GM12891 (cell line): ENCODE measurements at regions not wholly inside any gene's neighbourhood (a gene's known extent, or its start where the extent isn't known, plus 50 kb on each side); places are given as distances from the start of the nearest gene placed in this dataset.
"Not testable (repeated sequence)": the region's sequence is repeated elsewhere in the genome, so short reads cannot be mapped to it uniquely, and the experiment has no call there.

Experiments used
- DNase-seq: peaks from one replicate; pipeline ENCODE4 v3.0.0; 2011; ENCODE audit warnings: low spot score; ENCODE audit not compliant: insufficient read length
- FAIRE-seq: peaks from 2 replicates; lab custom pipeline; 2011; peaks lifted over from hg19 to GRCh38; lab: Jason Lieb, UNC
- PAX5 ChIP-seq: IDR thresholded peaks from 2 replicates; pipeline ENCODE4 v1.6.1; 2011; ENCODE audit warnings: low read length, moderate library complexity, mild to moderate bottlenecking; ENCODE audit not compliant: insufficient read depth, severe bottlenecking
- POLR2A ChIP-seq: IDR thresholded peaks from 2 replicates; pipeline ENCODE4 v1.6.1; 2011; ENCODE audit warnings: low read depth, low read length, control low read depth
- POLR2AphosphoS5 ChIP-seq: IDR thresholded peaks from 2 replicates; pipeline ENCODE4 v1.6.1; 2011; ENCODE audit warnings: low read depth, low read length, control low read depth
- POU2F2 ChIP-seq: IDR thresholded peaks from 2 replicates; pipeline ENCODE4 v1.6.1; 2011; ENCODE audit warnings: low read depth, mild to moderate bottlenecking, control low read depth, low read length, moderate library complexity
- SPI1 ChIP-seq: IDR thresholded peaks from 2 replicates; pipeline ENCODE4 v1.6.1; 2011; ENCODE audit warnings: low read depth, low read length, control low read depth
- TAF1 ChIP-seq: IDR thresholded peaks from 2 replicates; pipeline ENCODE4 v1.6.1; 2011; ENCODE audit warnings: low read depth, low read length, control low read depth

DNA sequence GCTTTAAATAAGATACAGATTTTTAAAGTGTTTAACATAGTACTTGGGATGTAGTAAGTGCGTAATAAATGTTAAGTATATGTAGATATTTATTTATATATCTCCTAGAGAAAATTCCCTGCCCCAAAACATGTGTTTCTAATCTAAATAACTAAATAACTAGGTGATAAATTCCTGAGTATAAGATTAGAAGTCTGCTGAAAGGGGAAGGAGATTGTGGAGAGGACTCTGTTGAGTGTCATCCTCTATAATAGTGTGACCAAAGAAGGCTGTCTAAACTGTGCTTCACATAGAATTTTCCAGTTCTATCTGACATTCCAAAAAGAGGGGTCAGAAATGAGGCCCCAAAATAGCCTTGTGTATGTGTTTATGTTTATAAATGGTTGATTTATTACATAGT is 590.5 kb upstream of the ADAMTS5 start:
- TF ChIP-seq POU2F2, result no peak
- TF ChIP-seq POLR2AphosphoS5, result no peak
- TF ChIP-seq SPI1, result no peak
- TF ChIP-seq POLR2A, result no peak
- no peak for TF ChIP-seq TAF1
- TF ChIP-seq PAX5, result no peak
- FAIRE-seq (no peak), DNase-seq (no peak)

DNA sequence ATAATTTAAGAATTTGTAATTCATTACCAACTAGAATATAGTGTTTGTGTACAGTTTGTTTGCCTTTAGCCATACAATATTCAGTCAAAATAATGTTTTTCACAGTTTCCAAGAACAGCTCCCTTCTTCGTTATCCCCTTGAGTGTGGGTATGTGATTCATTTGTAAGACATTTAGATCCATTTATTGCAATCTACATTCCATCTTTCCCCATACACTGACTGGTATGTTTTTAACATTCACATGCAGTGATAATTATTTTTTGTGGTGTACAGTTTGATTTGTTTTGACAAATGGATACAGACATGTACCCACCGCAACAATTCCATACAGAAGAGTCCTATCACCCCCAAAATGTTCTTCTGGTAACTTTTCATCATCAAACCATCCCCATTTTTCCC is 589.1 kb upstream of the ADAMTS5 start:
- DNase-seq (no peak), FAIRE-seq (no peak)
- TF ChIP-seq POLR2AphosphoS5 (no peak), POLR2A (no peak), POU2F2 (no peak), PAX5 (no peak), SPI1 (no peak), TAF1 (no peak)

DNA sequence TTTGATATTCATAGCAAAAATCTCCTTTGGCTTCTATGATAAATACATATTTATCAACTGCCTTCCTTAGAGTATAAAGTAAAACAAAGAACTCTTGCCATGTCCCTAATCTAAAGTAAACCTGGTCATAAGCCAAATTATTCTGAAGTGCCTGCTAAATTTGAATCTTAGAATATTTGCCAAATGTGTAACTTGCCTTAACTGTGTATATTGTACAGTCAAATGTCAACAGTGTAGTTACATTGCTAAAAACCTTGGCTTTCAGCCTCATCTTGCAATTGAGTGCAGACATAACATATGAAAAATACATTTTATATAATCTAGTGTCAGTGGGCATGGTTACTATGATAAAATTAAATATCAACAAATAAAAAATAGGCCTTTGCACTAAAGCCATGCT is 583.4 kb upstream of the ADAMTS5 start:
- DNase-seq (no peak), FAIRE-seq (no peak)
- TF ChIP-seq POLR2A (no peak), POU2F2 (no peak), PAX5 (no peak), SPI1 (no peak), POLR2AphosphoS5 (no peak), TAF1 (no peak)

DNA sequence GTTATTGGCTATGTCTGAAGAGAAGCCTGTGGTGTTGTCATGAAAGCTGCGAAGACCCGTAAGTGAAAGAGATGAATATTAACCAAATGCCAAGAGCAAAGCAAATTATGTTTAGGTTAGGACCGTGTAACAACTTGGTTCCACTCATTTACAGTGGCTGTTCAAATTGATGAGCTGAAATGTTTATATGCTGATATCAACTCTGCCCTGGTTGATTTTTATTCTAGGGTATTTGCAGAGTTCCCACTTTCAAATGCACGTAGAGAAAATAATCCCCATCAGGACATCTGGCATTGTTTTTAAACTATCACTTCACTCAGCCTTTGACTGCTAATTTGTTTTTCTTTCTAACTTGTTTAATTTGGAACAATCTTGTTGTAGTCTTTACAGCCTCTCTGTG is 581.6 kb upstream of the ADAMTS5 start:
- TF ChIP-seq SPI1 (no peak), TAF1 (no peak), PAX5 (no peak), POLR2AphosphoS5 (no peak), POU2F2 (no peak), POLR2A (no peak)
- DNase-seq (no peak), FAIRE-seq (no peak)

DNA sequence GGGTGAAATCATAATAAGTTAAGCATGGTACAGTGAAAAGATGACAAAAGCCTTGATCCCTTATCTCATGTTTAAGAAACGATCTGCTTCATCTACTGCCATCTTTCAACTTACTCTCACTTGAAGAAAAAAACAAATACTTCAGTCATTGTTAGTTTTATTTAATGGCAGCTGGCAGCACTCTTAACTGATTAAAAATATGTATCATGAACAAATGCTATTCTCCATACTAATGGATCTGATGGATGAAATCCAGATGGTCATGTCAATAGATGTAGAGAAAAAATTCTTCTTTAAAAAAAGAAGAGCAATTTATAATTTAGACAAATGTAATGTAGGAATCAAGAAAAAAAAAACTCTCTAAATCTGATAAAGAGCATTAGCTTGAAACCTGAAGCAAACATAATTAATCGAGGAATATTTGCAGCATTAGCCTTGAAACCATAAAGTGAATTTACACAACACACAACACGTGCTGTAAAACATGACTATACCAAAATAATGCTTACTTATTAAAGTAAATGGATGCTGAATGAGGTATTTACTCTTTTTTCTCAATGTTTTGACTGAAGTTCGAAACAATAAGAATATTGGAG is 579.0 kb upstream of the ADAMTS5 start:
- DNase-seq, result no peak
- no peak for FAIRE-seq
- TF ChIP-seq TAF1 (no peak), POU2F2 (no peak), SPI1 (no peak), POLR2AphosphoS5 (no peak), PAX5 (no peak), POLR2A (no peak)

DNA sequence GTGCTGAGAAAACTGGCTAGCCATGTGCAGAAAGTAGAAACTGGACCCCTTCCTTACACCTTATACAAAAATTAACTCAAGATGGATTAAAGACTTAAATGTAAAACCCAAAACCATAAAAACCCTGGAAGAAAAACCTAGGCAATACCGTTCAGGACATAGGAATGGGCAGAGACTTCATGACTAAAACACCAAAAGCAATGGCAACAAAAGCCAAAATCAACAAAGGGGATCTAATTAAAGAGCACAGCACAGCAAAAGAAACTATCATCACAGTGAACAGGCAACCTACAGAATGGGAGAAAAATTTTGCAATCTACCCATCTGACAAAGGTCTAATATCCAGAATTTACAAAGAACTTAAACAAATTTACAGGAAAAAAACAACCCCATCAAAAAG is 575.2 kb upstream of the ADAMTS5 start:
- FAIRE-seq, DNase-seq: not testable (repeated sequence)

DNA sequence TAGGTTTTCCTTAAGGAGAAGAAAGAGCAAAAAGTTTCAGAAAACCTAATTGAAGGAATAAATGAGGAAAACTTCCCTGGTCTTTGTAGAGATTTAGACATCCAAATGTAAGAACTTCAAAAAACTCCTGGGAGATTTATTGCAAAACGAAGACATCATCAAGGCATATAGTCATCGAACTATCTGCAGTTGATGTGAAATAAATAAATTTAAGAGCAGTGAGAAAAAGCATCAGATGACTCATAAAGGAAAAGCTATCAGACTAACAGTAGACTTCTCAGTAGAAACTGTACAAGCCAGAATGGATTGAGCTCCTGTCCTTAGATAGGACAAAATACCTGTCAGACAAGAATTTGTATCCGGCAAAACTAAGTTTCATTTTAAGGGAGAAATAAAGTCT is 569.4 kb upstream of the ADAMTS5 start:
- DNase-seq (no peak), FAIRE-seq (no peak)
- no peak for TF ChIP-seq POLR2AphosphoS5
- no peak for TF ChIP-seq PAX5
- TF ChIP-seq POLR2A, result no peak
- TF ChIP-seq TAF1, result no peak
- TF ChIP-seq SPI1, result no peak
- no peak for TF ChIP-seq POU2F2

DNA sequence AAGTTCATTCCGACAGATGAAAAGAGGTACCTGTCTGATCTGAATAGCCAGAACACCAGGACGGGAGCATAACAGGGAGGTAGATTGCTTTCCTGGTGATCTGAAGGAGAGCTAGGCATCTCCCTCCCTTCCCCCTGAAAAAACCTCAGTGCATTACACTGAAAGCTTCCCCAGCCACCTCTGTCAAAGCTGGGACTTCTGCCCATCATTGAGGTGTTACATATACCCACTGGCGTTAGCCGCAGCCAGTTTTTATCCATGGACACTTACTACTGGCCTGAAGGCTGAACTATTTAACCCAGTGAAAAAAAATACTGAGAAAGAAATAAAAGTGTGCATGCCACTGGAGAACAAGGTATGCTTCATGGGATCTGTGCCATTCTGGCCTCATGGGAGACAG is 568.3 kb upstream of the ADAMTS5 start:
- no peak for FAIRE-seq
- DNase-seq, result no peak
- TF ChIP-seq POU2F2, result no peak
- TF ChIP-seq POLR2A, result no peak
- no peak for TF ChIP-seq SPI1
- no peak for TF ChIP-seq PAX5
- TF ChIP-seq TAF1, result no peak
- TF ChIP-seq POLR2AphosphoS5, result no peak

DNA sequence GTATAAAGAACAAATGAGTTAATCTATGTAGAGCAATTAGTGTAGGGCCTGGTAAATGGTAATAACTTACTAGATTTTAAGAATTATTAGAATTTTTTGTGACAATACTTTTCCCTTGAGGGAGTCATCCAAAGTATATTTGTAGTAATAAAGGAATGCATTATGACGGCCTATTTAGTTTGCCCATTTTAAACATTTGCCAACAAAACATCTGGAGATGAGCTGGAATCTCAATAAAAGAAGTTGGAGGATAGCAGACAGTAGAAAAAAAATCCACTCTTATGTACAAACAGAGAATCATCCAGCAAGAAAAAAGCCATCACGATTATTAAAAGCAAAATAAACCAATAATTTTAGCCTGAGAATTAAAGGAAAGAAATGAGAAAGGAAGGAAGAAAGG is 567.3 kb upstream of the ADAMTS5 start:
- TF ChIP-seq TAF1 (no peak), SPI1 (no peak), PAX5 (no peak), POU2F2 (no peak)
- FAIRE-seq, result no peak
- no peak for DNase-seq

DNA sequence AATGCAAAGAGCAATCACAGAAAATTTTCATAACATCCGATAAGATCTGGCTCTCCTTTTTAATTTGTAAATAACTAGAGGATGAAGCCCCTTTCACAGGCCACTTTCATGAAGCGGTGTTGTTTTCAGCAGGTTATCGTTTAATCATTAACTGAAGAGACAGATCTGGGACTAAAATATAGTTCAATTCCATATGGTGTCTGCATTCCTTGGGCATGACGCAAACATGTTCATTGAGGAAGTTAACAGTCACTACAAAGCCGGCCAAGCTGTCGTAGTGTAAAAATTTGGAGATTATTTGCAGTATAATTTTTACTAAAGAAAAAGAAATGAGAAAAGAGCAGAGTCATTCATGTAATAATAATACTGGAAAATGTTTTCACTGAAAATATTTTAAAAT is 565.2 kb upstream of the ADAMTS5 start:
- DNase-seq (no peak), FAIRE-seq (no peak)
- TF ChIP-seq POLR2A (no peak), PAX5 (no peak)

DNA sequence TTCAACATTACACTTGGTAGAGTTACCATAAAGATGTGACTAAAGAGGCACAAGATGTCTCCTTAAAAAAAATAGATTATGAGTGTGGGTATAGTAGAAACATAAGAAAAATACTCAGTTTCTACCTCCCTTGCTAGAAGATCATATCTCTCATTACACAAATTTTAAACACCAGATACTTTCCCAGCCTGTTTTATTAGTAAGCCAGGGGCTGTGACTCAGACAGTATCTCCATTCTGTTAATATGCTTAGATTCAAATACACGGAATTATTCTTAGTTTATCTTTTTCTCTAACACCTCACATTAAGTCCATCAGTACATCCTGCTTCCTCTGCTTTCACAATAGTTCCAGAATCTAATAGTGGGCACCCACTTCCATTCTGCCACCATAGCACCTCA is 561.8 kb upstream of the ADAMTS5 start:
- TF ChIP-seq POLR2AphosphoS5 (no peak), POLR2A (no peak), POU2F2 (no peak), PAX5 (no peak), TAF1 (no peak), SPI1 (no peak)
- no peak for FAIRE-seq
- DNase-seq, result no peak
